ENCODE measurements at regions not wholly inside any gene's neighbourhood (a gene's known extent, or its start where the extent isn't known, plus 50 kb on each side); places are given as distances from the start of the nearest gene placed in this dataset.

DNA sequence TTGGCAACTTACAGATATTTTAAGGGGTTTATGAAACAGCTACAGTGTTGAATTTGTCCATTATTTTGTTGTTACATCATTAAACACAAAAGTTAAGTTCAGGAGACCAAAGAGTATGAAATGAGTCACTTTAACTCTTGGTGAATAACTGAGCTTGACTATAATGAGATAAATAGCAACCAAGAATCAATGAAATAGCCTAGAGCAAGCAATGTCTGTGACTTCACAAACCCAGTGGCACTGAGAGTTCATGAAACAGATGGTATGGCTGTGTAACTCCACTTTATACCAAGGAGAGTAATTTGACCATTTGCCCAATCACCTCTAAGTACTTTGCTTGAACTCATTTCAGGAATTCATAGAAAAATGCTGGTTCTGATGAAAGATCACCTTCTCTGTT is 169.6 kb upstream of the GADL1 start:
- TF ChIP-seq, protein P1, sequence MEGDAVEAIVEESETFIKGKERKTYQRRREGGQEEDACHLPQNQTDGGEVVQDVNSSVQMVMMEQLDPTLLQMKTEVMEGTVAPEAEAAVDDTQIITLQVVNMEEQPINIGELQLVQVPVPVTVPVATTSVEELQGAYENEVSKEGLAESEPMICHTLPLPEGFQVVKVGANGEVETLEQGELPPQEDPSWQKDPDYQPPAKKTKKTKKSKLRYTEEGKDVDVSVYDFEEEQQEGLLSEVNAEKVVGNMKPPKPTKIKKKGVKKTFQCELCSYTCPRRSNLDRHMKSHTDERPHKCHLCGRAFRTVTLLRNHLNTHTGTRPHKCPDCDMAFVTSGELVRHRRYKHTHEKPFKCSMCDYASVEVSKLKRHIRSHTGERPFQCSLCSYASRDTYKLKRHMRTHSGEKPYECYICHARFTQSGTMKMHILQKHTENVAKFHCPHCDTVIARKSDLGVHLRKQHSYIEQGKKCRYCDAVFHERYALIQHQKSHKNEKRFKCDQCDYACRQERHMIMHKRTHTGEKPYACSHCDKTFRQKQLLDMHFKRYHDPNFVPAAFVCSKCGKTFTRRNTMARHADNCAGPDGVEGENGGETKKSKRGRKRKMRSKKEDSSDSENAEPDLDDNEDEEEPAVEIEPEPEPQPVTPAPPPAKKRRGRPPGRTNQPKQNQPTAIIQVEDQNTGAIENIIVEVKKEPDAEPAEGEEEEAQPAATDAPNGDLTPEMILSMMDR (conservative IDR thresholded peaks at IDR 0.05; ENCODE audit: low read depth in 2 of 2) = no peak
- TF ChIP-seq POLR2AphosphoS5 (IDR thresholded peaks at IDR 0.05; ENCODE audit: low read depth) (no peak), JUNB (IDR thresholded peaks at IDR 0.05; ENCODE audit: unreplicated experiment) (no peak), ZNF331 (CRISPR knock-in tag; IDR thresholded peaks at IDR 0.05; ENCODE audit: low read depth) (no peak), EZH2 (IDR thresholded peaks at IDR 0.05; ENCODE audit: low read depth, unreplicated experiment) (no peak), EZH2phosphoT487 (IDR thresholded peaks at IDR 0.05; ENCODE audit: unreplicated experiment) (no peak), CREB1 (CRISPR knock-in tag; IDR thresholded peaks at IDR 0.05; ENCODE audit: low read depth) (no peak), STAT1 (IDR thresholded peaks at IDR 0.05; ENCODE audit: unreplicated experiment) (no peak), ZNF114 (CRISPR knock-in tag; IDR thresholded peaks at IDR 0.05) (no peak)
- TF ChIP-seq, protein P2, sequence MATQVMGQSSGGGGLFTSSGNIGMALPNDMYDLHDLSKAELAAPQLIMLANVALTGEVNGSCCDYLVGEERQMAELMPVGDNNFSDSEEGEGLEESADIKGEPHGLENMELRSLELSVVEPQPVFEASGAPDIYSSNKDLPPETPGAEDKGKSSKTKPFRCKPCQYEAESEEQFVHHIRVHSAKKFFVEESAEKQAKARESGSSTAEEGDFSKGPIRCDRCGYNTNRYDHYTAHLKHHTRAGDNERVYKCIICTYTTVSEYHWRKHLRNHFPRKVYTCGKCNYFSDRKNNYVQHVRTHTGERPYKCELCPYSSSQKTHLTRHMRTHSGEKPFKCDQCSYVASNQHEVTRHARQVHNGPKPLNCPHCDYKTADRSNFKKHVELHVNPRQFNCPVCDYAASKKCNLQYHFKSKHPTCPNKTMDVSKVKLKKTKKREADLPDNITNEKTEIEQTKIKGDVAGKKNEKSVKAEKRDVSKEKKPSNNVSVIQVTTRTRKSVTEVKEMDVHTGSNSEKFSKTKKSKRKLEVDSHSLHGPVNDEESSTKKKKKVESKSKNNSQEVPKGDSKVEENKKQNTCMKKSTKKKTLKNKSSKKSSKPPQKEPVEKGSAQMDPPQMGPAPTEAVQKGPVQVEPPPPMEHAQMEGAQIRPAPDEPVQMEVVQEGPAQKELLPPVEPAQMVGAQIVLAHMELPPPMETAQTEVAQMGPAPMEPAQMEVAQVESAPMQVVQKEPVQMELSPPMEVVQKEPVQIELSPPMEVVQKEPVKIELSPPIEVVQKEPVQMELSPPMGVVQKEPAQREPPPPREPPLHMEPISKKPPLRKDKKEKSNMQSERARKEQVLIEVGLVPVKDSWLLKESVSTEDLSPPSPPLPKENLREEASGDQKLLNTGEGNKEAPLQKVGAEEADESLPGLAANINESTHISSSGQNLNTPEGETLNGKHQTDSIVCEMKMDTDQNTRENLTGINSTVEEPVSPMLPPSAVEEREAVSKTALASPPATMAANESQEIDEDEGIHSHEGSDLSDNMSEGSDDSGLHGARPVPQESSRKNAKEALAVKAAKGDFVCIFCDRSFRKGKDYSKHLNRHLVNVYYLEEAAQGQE (IDR thresholded peaks at IDR 0.05; ENCODE audit: unreplicated experiment) = no peak
- TF ChIP-seq, protein P3, sequence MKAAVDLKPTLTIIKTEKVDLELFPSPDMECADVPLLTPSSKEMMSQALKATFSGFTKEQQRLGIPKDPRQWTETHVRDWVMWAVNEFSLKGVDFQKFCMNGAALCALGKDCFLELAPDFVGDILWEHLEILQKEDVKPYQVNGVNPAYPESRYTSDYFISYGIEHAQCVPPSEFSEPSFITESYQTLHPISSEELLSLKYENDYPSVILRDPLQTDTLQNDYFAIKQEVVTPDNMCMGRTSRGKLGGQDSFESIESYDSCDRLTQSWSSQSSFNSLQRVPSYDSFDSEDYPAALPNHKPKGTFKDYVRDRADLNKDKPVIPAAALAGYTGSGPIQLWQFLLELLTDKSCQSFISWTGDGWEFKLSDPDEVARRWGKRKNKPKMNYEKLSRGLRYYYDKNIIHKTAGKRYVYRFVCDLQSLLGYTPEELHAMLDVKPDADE (IDR thresholded peaks at IDR 0.05) = no peak
